Transverse colon (tissue), 4 donors: ENCODE measurements at regions not wholly inside any gene's neighbourhood (a gene's known extent, or its start where the extent isn't known, plus 50 kb on each side); places are given as distances from the start of the nearest gene placed in this dataset.

ENCODE experiments used
- DNase-seq: peaks from one replicate; pipeline ENCODE4 v3.0.0-alpha.2; 2019
- H3K27ac ChIP-seq, 4 donors: fragments of 200-600 bp; sonication (generic); 2 replicates each; pipeline ENCODE4 v1.5.1; 2016 to 2018; ENCODE audit warnings: inconsistent platforms in 4 of 4
- H3K27me3 ChIP-seq: fragments of 200-600 bp; sonication (generic); 2 replicates; pipeline ENCODE4 v1.5.1; 2017; ENCODE audit warnings: inconsistent platforms
- H3K36me3 ChIP-seq, 4 donors: fragments of 200-600 bp; sonication (generic); 2 replicates each; pipeline ENCODE4 v1.5.1; 2017 to 2019; ENCODE audit warnings: inconsistent platforms in 4 of 4
- H3K4me1 ChIP-seq, 4 donors: fragments of 200-600 bp; sonication (generic); 2 replicates each; pipeline ENCODE4 v1.5.1; 2017 to 2020; ENCODE audit warnings: inconsistent platforms in 4 of 4
- H3K4me3 ChIP-seq, 4 donors: fragments of 200-600 bp; sonication (generic); 1 replicate in 1 of 4; 2 replicates in 3 of 4; pipeline versions ENCODE4 v1.5.1 to v1.6.1; 2017 to 2019; ENCODE audit warnings: inconsistent platforms in 4 of 4
- H3K9me3 ChIP-seq, 2 donors: fragments of 200-600 bp; sonication (generic); 2 replicates each; pipeline ENCODE4 v1.5.1; 2017 to 2019; ENCODE audit warnings: inconsistent platforms in 2 of 2
- EP300 ChIP-seq: sonication (generic); formaldehyde crosslinking; IDR thresholded peaks from one replicate; pipeline ENCODE4 v1.6.1; 2017; ENCODE audit warnings: antibody characterized with exemption, low read depth
- POLR2A ChIP-seq: fragments of 450-650 bp; IDR thresholded peaks from one replicate; pipeline ENCODE4 v1.6.1; 2016; ENCODE audit warnings: antibody characterized with exemption, mild to moderate bottlenecking, moderate library complexity
- POLR2AphosphoS5 ChIP-seq, 3 donors: sonication (generic); formaldehyde crosslinking; IDR thresholded peaks; one replicate each; pipeline ENCODE4 v1.6.1; 2016; ENCODE audit warnings: antibody characterized with exemption in 3 of 3
- WGBS, 2 donors: methylation state at CpG; one replicate each; pipeline ENCODE4 v1.1.5; 2018; ENCODE audit warnings: low coverage in 1 of 2; 5-methylcytosine and 5-hydroxymethylcytosine counted together
- in situ Hi-C, 4 donors: fragments of 200-750 bp; cut with MboI; loops; one replicate each; pipeline versions ENCODE4 v1.15.0 to v1.15.1; 2017; ENCODE audit warnings: low sequenced_read_pairs in 3 of 4, low pct_ligation_motif_present in 1 of 4, low pct_unique_long_range_greater_than_20kb in 1 of 4
- intact Hi-C: fragments of 100-400 bp; cut with DNase I; formaldehyde crosslinking; loops from one replicate; pipeline ENCODE4 v1.15.1; 2023; ENCODE audit warnings: low total_unique reads
- TF ChIP-seq, protein P1 (sequence below), 5 experiments: fragments of 200-600 bp in 3 of 5; fragments of 450-650 bp in 2 of 5; sonication (generic) in 3 of 5; IDR thresholded peaks; 1 replicate in 2 of 5; 2 replicates in 3 of 5; pipeline ENCODE4 v1.5.1; 2016 to 2017; ENCODE audit warnings: antibody characterized with exemption in 5 of 5, inconsistent platforms in 3 of 5, mild to moderate bottlenecking in 2 of 5, moderate library complexity in 1 of 5

DNA sequence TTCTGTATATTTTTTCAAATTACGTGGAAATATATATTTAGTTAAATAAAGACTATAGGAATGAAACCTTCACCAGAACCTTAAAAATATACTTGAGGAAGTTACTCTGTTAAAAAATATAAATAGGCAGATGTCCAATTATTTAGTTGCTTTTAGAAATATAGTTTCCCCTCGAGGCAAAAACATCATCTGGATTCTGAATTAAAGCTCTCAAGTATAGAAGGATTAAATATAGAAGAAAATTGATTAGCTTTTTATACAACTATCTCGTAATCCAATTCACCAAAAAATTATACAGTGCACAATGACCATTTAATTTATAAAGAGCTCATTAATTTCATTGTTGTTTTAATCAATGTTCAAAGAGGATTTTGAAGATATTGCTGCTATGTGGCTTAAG is 601.4 kb downstream of the GABRG2 start:
- Histone ChIP-seq H3K27ac (no peak overlapping the region), H3K36me3 (no peaks in the 10 kb centered on the region), H3K27me3 (no peaks in the 10 kb centered on the region), H3K4me3 (no peak overlapping the region), H3K4me1 (no peaks in the 10 kb centered on the region), H3K9me3 (no peaks in the 10 kb centered on the region)
- no peak for TF ChIP-seq POLR2A
- TF ChIP-seq EP300: no peak
- TF ChIP-seq, protein P1, sequence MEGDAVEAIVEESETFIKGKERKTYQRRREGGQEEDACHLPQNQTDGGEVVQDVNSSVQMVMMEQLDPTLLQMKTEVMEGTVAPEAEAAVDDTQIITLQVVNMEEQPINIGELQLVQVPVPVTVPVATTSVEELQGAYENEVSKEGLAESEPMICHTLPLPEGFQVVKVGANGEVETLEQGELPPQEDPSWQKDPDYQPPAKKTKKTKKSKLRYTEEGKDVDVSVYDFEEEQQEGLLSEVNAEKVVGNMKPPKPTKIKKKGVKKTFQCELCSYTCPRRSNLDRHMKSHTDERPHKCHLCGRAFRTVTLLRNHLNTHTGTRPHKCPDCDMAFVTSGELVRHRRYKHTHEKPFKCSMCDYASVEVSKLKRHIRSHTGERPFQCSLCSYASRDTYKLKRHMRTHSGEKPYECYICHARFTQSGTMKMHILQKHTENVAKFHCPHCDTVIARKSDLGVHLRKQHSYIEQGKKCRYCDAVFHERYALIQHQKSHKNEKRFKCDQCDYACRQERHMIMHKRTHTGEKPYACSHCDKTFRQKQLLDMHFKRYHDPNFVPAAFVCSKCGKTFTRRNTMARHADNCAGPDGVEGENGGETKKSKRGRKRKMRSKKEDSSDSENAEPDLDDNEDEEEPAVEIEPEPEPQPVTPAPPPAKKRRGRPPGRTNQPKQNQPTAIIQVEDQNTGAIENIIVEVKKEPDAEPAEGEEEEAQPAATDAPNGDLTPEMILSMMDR (IDR thresholded peaks at IDR 0.05): no peak
- no peak for TF ChIP-seq POLR2AphosphoS5 (IDR thresholded peaks at IDR 0.05)
- 68 to 70% methylated on average over 3 of the region's 3 CpGs for WGBS, 2 donors
- intact Hi-C loops (no loop called here), in situ Hi-C loops (no loop called here)
- DNase-seq: no peak

DNA sequence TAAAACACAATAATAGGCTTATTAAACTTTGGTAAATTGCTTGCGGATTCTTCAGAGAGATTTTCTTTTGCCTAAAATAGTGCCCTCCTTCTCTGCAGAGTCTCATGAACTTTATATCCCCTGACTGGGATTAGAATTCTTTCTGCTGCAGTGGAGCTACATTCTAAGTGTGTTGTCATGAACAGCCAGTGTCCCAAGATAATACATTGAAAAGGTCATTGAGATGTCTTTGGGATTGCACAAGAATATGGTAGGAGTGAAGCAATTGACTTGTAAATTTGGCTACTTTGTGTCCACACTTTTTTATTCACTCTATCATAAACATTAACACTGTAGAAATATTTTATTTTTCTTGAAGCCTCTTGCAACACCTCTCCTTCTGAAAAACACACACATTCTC is 604.5 kb downstream of the GABRG2 start:
- intact Hi-C loops: no loop called here
- no peak overlapping the region for H3K4me3 ChIP-seq
- TF ChIP-seq POLR2A: no peak
- TF ChIP-seq, protein P1 (IDR thresholded peaks at IDR 0.05): no peak
- no peak for TF ChIP-seq POLR2AphosphoS5 (IDR thresholded peaks at IDR 0.05)
- no peak for TF ChIP-seq EP300
- in situ Hi-C loops: no loop called here
- no peaks in the 10 kb centered on the region for H3K9me3 ChIP-seq
- no peak overlapping the region for H3K27ac ChIP-seq
- no peaks in the 10 kb centered on the region for H3K4me1 ChIP-seq
- 80 to 93% methylated on average over 1 of the region's 1 CpG for WGBS, 2 donors
- H3K36me3 ChIP-seq: no peaks in the 10 kb centered on the region
- no peak for DNase-seq
- no peaks in the 10 kb centered on the region for H3K27me3 ChIP-seq

GRCh38 chr5:162683284-162683683 is 615.7 kb downstream of the GABRG2 start:
- intact Hi-C loops: no loop called here
- no peaks in the 10 kb centered on the region for H3K36me3 ChIP-seq
- in situ Hi-C loops: no loop called here
- H3K27ac ChIP-seq: peak overlapping the region; percentile 47 to 78 (median 74)
- WGBS, 2 donors: 28 to 39% methylated on average over 2 of the region's 2 CpGs
- peaks cover 0 to 28% (median 8%) of the 10 kb centered on the region in 4 donors for H3K4me1 ChIP-seq
- no peak for DNase-seq
- H3K4me3 ChIP-seq: no peak overlapping the region
- TF ChIP-seq, protein P1 (IDR thresholded peaks at IDR 0.05): no peak
- TF ChIP-seq POLR2AphosphoS5 (IDR thresholded peaks at IDR 0.05): peak in 1 of 3 donors; percentile 27
- H3K27me3 ChIP-seq: no peaks in the 10 kb centered on the region
- no peaks in the 10 kb centered on the region for H3K9me3 ChIP-seq

- intact Hi-C loops: no loop called here
- Histone ChIP-seq H3K36me3 (no peaks in the 10 kb centered on the region), H3K4me1 (peaks cover 0 to 28% (median 8%) of the 10 kb centered on the region in 4 donors), H3K9me3 (no peaks in the 10 kb centered on the region), H3K27me3 (no peaks in the 10 kb centered on the region), H3K27ac (peak overlapping the region in 3 of 4 donors; percentile 72 to 78 (median 75)), H3K4me3 (no peak overlapping the region)
- in situ Hi-C loops: no loop called here
- DNase-seq: no peak
- TF ChIP-seq, protein P1 (IDR thresholded peaks at IDR 0.05): no peak
- TF ChIP-seq EP300 (no peak), POLR2A (no peak), POLR2AphosphoS5 (IDR thresholded peaks at IDR 0.05) (no peak)
- 31 to 44% methylated on average over 3 of the region's 3 CpGs for WGBS, 2 donors
These were observed 616.6 kb downstream of the GABRG2 start for GRCh38 chr5:162684145-162684544.
